Epithelial cell of proximal tubule (primary cell): ENCODE measurements at regions not wholly inside any gene's neighbourhood (a gene's known extent, or its start where the extent isn't known, plus 50 kb on each side); places are given as distances from the start of the nearest gene placed in this dataset.
"Not testable (repeated sequence)": the region's sequence is repeated elsewhere in the genome, so short reads cannot be mapped to it uniquely, and the experiment has no call there.

Experiments used
- DNase-seq: peaks from one replicate; pipeline ENCODE4 v3.0.0-alpha.2; 2011; ENCODE audit warnings: low read depth
- H3K4me3 ChIP-seq: 2 replicates; pipeline ENCODE4 v1.5.1; 2011; ENCODE audit warnings: low read depth, mild to moderate bottlenecking, low read length
- TF ChIP-seq, protein P1 (sequence below): conservative IDR thresholded peaks from 2 replicates; pipeline ENCODE4 v1.5.1; 2012; ENCODE audit warnings: low read depth, mild to moderate bottlenecking, low read length

DNA sequence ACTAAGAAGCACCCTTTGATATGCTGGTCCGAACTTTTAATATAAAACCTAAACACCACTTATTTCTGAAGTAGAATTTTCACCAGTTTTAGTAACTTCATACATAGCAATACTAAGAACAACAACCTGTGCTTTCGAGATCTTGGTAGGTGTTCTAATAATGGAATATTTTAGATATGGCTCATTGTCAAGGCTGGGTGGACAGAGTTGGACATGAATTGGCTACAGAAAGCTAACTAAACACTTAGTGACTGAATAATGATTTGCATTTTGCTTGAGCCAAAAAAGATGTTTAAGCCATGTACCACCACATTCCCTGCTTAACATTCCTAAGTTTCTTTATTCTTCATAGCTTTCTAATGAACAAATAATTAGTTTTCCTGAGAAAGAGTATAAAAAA is 344.3 kb upstream of the SGCG start:
- TF ChIP-seq, protein P1, sequence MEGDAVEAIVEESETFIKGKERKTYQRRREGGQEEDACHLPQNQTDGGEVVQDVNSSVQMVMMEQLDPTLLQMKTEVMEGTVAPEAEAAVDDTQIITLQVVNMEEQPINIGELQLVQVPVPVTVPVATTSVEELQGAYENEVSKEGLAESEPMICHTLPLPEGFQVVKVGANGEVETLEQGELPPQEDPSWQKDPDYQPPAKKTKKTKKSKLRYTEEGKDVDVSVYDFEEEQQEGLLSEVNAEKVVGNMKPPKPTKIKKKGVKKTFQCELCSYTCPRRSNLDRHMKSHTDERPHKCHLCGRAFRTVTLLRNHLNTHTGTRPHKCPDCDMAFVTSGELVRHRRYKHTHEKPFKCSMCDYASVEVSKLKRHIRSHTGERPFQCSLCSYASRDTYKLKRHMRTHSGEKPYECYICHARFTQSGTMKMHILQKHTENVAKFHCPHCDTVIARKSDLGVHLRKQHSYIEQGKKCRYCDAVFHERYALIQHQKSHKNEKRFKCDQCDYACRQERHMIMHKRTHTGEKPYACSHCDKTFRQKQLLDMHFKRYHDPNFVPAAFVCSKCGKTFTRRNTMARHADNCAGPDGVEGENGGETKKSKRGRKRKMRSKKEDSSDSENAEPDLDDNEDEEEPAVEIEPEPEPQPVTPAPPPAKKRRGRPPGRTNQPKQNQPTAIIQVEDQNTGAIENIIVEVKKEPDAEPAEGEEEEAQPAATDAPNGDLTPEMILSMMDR, result no peak
- DNase-seq, result peak; percentile 66
- no peak overlapping the region for H3K4me3 ChIP-seq

GRCh38 chr13:22837980-22838647 is 342.7 kb upstream of the SGCG start:
- TF ChIP-seq, protein P1, result no peak
- DNase-seq, result no peak

GRCh38 chr13:22839603-22840530 is 340.9 kb upstream of the SGCG start:
- TF ChIP-seq, protein P1, result no peak
- DNase-seq, result no peak

More at GRCh38 chr13:22837980-22838647, 342.7 kb upstream of the SGCG start:
- peak overlapping the region; percentile 33 for H3K4me3 ChIP-seq

GRCh38 chr13:22846551-22846950 is 334.2 kb upstream of the SGCG start:
- TF ChIP-seq, protein P1, result no peak
- DNase-seq, result peak; percentile 56
- no peak overlapping the region for H3K4me3 ChIP-seq

More at GRCh38 chr13:22839603-22840530, 340.9 kb upstream of the SGCG start:
- no peak overlapping the region for H3K4me3 ChIP-seq

DNA sequence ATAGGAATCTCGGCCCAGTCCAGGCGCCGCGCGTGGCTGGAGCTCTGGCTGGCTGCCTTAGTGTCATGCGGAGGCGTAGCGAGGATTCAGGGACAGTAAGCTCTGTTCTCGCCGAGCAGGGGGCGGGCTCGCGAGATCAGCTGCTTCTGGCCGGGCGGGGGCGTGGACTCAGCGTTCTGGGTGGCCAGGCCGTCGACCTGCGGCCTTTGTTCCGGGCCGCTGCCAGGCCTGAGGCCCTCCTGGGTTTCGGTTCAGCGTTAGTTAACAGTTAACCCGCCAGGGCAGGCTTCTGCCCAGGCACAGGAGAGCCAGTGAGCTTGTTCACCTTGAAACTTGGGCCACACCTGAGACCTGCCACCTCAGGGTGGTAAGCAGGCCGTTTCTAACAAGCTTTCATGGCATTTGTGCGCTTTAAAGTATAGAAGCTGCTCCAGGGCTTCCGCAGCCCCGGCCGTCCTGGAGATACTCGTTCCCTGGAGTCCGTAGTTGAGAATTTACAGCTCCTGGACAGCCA is 332.2 kb upstream of the SGCG start:
- peak overlapping the region; percentile 19 for H3K4me3 ChIP-seq
- TF ChIP-seq, protein P1, result no peak
- peak; percentile 66 for DNase-seq

GRCh38 chr13:22855926-22856325 is 324.9 kb upstream of the SGCG start:
- TF ChIP-seq, protein P1, result no peak
- no peak overlapping the region for H3K4me3 ChIP-seq
- DNase-seq, result no peak

DNA sequence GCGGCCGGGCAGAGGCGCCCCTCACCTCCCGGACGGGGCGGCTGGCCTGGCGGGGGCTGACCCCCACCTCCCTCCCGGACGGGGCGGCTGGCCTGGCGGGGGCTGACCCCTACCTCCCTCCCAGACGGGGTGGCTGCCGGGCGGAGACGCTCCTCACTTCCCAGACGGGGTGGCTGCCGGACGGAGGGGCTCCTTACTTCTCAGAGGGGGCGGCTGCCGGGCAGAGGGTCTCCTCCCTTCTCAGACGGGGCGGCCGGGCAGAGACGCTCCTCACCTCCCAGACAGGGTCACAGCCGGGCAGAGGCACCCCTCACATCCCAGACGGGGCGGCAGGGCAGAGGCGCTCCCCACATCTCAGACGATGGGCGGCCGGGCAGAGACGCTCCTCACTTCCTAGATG is 321.8 kb upstream of the SGCG start:
- not testable (repeated sequence) for DNase-seq, H3K4me3 ChIP-seq

DNA sequence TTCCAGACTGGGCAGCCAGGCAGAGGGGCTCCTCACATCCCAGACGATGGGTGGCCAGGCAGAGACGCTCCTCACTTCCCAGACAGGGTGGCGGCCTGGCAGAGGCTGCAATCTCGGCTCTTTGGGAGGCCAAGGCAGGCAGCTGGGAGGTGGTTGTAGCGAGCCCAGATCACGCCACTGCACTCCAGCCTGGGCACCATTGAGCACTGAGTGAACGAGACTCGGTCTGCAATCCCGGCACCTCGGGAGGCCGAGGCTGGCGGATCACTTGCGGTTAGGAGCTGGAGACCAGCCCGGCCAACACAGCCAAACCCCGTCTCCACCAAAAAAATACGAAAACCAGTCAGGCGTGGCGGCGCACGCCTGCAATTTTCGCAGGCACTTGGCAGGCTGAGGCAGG is 321.4 kb upstream of the SGCG start:
- DNase-seq, H3K4me3 ChIP-seq: not testable (repeated sequence)
